Renal cortex interstitium (tissue), 11 donors: ENCODE measurements at regions not wholly inside any gene's neighbourhood (a gene's known extent, or its start where the extent isn't known, plus 50 kb on each side); places are given as distances from the start of the nearest gene placed in this dataset.
"Not testable (repeated sequence)": the region's sequence is repeated elsewhere in the genome, so short reads cannot be mapped to it uniquely, and the experiment has no call there.

Source experiments
- DNase-seq, 11 donors: peaks; one replicate each; pipeline ENCODE4 v3.0.0-alpha.2; 2013; ENCODE audit warnings: low read depth in 9 of 11, low spot score in 4 of 11; ENCODE audit errors: extremely low read depth in 1 of 11

DNA sequence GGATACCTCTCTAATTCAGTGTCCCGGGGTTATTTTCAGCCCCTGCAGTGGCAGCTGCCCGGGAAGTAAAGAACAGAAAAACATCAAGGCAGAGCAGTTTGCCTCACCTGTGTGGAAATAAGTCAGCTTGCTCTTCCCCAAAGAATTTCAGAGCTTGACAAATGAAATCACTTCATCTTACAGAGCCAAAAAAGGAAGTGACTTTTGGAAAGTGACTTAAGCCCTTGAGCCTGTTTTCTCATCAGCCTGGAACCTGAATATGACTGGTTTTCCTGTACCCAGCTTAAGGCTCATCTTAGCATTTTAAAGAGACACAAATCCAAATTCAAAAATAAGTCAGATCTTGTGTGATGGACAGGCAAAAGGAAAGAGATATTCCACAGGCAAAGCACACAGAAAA is 211.6 kb downstream of the RCHY1 start:
- DNase-seq: no peak

DNA sequence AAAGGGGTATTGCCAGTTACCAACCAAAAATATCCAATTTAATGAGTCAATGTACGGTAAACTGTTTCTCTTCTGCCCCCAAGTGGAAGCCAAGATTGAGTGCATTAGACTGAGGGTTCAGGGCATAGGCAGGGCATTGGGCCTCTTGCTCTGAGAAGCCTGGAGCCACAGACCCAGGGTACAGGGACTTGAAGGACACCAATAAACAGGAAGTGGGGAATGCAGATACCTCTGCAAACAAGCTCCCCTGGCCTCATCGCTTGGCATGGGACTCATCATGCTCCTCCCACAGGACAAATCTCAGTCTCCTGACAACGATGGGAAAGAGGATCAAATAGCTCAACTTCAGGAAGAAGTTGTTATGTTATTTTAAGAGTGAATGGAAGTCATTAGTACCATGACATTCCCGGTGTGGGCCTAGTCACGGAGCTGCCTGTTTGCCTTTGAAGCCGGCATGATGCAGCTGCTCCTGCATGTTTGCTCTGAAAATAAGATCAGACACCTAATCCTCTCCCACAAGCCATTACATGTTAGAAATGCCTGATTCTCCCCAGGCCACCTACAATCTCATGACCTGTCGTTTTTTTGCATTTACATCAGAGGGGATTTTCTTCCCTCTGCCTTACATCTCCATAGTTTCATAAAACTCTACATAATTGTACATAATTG is 224.2 kb downstream of the RCHY1 start:
- peak in 7 of 11 donors; percentile 11 to 41 (median 22) for DNase-seq

DNA sequence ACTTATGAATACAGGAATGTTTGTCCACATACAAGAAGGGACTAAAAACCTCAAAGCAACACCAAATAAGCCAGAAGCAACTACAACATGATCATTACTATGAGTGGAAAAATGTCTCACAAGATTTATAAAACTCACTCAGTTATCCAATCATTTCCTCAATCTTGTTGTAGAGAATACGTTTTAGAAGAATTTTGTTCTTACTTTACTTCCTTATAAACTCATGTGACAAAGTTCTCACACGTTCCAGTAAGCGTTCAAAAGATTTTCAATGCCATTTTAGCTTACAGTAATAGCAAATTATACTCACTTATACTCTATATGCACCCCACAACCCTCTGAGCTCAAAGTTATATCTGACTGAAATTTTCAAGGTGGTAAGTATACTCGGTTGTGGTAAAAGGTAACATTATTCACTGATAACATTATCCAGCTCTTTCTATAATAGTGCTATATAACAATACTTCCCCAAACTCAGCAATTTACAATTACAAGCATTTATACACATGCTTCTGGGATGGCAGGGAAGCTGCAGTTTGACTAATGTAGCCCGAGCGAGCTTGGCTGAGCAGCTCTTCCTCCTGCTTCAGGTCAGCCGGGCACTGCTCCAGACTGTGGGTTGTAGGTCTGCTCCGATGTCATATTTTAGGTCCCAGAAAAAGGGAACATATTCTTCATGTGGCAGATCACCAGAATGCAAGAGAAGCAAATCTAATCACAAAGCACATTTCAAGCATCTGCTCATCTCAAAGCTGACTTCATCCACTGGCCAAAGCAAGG is 226.3 kb downstream of the RCHY1 start:
- DNase-seq: no peak

DNA sequence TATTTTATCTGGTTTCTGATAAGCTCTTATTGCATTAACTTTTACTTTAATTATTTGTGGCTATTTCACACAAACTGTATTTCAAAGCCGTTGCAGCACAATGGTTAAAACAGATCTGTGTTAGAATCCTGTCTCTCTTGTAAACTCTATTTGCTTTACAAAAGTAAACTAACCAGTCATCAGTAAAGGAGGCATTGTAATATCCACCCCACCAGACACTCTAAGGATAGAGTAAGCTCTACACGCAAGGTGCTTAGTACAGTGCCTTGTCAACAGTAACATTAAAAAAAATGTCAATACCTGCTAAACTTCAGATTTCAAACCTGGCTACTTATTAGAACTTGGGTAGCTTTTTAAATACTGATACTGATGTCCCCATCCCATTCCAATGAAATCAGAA is 228.4 kb downstream of the RCHY1 start:
- no peak for DNase-seq

DNA sequence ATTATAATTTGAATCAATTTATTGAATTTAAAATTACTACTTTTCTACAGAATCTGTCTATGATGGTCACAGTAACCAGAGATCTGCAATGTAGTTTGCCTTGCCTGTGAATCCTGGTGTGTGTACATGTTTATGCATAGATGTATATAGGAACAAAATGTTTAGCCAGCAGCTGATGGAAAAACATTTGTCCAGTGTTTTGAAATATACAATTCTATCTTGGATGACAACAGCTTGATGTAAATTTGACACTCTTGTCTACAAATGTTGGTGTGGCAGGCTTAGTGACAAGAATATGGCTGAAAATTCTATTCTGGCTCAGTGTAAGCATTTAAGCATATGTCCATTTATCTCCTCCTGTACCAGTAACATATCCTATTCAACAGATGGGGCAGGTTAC is 229.4 kb downstream of the RCHY1 start:
- no peak for DNase-seq

DNA sequence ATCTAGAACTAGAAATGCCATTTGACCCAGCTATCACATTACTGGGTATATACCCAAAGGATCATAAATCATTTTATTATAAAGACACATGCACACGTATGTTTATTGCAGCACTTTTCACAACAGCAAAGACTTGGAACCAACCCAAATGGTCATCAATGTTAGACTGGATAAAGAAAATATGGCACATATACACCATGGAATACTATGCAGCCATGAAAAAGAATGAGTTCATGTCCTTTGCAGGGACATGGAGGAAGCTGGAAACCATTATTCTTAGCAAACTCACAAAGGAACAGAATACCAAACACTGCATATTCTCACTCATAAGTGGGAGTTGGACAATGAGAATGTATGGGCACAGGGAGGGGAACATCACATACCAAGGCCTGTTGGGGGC is 233.7 kb downstream of the RCHY1 start:
- not testable (repeated sequence) for DNase-seq

DNA sequence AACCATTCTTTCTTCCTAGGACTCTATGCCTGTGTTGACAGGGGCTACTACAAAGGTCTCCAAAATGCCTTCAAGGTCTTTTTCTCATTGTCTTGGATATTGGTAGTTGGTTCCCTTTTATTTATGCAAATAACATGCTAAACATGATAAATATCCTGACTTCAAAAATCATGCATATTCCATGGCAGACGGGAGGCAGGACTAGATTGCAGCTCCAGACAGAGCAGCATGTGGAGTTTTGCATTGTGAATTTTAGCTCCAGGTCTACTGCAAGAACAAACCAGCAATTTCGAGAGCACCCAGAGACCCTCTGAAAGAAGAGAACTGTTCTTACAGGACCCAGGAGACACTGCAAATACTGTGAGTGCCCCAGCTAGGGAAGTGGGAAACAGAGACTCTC is 254.9 kb downstream of the RCHY1 start:
- DNase-seq: no peak

DNA sequence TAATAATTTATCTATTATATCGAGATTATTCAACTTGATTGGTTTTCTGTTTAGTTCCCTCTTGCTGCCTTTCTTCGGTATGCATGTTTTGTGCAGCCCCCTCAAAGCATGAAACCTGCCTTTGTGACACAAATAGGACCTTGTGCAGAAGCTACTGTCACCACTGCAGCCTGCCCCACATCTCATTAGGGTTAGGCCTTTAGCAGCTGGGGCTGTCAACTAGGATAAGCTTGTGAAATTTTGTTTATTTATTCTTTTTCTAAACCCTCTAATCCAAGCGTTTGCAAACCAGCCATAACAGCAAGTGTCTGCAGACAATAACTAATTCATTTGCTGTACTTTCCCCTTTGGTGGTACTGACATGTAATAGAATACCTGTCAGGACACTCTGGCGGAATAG is 258.9 kb downstream of the RCHY1 start:
- DNase-seq: no peak

DNA sequence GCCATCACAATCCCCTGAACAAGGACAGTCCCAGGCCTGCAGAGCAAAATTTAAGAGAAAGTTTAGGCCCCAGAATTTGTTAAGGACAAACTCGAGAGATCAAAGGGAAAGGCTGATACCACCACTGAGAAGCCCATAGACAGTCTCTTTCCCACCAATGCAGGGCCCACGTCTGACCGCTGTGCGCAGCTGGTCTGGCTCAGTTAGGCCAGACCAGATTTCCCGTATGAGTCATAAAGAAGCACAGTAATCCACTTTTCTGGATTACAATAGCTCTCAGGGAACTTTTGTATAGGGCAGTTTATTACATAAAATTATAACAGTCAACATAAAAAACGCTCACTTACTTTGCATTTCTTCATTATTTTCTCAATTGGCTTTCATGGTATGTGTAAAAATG is 259.5 kb downstream of the RCHY1 start:
- DNase-seq: no peak

DNA sequence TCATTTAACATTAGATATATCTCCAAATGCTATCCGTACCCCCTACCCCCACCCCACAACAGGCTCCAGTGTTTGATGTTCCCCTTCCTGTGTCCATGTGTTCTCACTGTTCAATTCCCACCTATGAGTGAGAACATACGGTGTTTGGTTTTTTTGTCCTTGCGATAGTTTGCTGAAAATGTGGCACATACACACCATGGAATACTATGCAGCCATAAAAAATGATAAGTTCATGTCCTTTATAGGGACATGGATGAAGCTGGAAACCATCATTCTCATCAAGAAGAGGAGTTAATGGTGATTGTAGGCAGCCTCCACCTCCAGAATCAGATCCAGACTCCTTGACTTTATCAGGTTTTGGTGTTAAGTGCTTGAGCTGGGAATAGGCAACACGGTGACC is 261.1 kb downstream of the RCHY1 start:
- DNase-seq: not testable (repeated sequence)

DNA sequence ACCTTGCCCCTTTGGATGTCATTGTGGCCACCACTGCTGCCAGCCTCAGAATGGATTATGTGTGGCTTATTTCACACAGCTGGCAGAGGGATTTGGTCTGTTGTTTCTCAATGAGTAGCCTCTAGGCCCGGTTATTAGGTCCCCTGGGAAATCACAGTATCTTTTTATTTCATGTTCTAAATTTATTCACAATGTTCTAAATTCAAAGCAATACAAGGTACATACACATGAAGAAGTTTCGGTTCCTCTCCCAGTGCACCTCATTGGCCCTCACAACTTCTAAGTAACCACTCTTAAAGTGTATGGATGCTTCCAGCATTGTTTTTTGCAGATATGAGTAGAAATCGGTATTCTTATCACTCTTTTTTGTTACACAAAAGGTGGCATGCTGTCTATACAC is 262.7 kb downstream of the RCHY1 start:
- no peak for DNase-seq

DNA sequence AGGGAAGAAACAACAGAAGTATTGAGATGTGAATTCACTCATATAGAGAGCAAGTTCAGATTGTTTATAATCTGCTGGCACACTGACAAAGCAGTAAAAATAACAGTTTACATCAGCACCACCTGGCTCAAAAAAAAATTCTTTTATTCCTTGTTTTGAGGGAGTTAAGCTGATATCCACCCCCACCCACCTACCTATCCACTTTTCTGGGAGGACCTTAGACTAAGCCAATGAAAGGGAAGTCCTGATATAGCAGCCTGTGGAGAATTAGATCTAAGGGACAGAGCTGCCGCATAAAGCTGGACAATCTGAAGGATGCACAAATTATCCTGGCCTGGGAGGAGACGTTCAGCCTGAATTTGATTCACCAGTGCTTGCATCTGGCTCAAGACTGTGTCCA is 264.5 kb downstream of the RCHY1 start:
- no peak for DNase-seq

DNA sequence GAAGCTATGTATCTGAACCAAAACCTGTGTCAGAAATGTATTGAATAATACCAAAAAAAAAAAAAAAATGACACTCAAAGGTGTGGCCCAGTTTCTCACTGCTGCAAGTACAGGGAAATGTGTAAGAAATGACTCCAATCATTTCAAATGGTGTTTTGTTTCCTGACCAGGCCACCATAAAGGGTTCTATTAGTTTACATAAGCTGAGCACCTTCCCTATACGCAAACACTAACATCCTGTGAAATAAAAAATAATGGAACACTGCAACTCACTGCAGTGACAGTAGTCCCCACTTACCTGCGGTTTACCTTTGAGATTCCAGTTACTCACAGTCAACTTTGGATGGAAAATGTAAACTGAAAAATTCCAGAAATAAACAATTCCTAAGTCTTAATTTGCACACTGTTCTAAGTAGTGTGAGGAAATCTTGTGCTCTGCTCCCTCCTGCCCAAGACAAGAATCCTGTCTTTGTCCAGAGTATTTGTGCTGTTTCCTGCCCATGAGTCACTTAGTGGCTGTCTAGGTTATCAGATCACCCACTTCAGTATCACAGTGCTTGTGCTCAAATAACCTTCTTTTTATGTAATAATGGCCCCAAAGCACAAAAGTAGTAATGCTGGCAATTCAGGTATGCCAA is 265.3 kb downstream of the RCHY1 start:
- no peak for DNase-seq

DNA sequence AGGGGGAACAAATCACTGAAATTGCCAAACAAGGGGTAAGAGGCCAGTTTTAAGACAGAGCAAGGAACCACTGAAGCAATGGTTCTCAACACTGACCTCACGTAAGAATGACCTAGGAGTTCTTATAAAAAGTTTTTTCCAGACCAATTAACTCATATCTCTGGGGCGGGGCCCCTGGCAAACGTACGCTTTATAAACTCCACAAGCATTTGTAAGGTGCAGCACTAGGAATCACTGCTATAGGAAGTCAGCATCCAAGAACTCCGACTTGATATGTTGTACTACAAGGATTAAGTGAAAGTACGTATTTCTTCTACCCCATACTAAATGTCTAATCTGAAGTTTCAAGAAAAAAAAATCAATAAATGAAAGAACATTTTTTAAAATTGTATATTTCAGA is 269.9 kb downstream of the RCHY1 start:
- DNase-seq: no peak

DNA sequence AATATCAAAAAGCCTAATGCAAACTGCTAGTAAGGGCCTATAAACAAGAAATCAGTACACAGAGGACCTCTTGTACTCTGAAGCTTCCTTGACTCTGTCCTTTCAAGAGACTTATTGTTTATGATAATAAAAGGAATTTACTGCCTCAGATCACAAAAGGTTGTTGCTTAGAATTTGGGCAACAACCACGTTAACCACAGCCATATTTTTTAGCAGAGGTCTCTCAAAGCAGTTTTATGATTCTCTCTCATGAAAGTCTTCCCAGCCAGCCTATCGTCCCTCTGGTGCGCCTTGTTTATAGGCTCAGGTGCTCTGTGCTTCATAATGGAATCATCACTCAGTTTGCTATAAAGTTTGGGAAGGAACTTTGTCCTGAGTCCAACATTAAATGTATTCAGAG is 270.6 kb downstream of the RCHY1 start:
- DNase-seq: no peak

DNA sequence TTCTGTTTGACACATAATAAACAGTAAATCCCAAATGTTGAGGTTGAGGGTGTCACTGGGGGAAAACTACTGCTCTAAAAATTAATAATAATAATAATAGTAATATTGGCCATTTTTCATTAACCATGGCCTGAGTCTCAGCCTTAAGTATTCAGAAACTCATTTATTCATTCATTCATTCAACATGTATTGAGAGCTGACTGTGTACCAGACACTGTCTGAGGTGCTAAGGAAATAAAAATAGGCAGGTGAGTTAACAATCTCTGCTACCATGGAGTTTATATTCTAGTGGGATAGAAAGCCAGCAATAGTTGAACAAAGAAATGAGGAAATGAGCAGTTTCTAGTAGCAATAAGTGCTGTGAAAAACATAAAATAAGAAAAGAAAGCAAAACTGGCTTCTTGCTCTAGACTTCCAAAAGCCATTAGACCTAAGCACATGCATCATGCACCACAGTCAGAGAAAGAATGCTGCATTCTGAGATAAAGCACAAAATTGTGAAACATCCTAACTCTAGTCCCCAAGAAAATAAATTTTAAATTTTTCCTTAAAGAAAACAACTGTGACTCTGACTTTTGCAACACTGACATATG is 278.7 kb downstream of the RCHY1 start:
- DNase-seq: no peak

DNA sequence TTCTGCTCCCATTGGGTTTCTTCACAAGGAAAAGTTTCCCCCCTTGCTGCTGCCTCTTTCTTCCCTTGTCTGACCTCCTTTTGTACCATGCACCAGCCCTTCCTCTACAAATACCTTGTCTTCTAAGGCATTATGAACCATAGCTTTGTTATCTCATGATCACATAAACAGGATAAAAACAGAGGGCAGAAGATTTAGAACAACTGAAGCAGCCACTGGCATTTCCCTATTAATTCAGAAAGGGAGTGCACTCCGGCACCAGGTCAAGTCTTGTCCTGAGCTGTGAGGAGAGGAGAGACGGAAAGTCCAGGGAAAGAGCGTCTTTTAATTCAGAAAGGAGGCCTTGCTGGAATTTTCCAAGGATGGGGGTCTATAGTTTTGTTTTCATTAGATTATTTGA is 281.7 kb downstream of the RCHY1 start:
- DNase-seq: no peak

DNA sequence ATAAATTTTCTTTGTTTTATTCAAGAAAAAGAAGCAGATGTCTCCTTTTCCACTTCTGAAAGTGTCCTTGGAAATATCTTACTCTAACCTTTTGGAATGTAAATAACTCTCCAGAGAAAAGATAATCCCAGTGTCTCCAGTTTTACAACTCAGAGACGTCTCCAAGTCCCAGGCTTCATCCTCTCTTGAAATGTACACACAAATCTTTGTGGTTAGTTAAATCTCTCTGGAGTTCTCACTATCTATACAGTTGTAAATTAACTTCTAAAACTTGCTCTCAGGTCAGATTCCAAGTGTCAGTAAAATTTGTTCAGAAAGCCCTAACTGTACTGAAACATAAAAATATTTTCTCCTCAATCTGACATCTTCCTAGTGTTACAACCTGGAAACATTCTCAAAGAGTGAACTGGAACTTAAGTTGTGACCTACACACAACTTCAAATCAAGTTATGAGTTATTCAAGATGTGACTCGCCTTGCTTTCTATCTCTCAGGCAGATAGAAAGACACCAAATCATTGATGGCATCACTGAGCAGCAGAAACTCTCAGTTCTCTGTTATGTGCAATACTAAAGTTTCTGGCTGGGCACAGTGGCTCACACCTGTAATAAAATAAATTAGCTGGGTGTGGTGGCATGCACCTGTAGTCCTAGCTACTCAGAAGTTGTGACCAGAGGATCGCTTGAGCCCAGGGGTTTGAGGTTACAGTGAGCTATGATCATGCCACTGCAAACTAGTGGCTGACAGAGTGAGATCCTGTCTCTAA is 284.2 kb downstream of the RCHY1 start:
- DNase-seq: peak in 3 of 11 donors; percentile 6 to 33 (median 26)

DNA sequence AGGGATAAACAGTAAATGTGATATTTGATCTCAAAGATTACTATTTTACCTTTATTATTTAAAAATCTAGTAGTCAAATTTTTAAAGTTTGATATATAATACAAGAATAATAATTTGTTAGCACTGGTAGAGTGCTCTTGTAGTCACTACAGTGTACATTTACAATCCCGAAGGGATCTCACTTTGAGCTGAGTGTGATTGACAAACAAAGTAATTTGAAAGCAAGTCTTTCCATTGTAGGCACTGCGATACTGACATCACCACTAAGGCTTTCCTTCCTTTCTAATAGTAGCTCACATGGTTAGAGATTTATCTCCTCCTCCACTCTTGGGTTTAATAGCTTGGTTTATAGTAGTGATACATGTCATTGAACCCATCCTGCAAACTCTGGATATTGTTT is 280.6 kb downstream of the PARM1 start:
- no peak for DNase-seq
